B cell (primary cell): ENCODE measurements at regions not wholly inside any gene's neighbourhood (a gene's known extent, or its start where the extent isn't known, plus 50 kb on each side); places are given as distances from the start of the nearest gene placed in this dataset.

Experiments used
- ATAC-seq: fragments of 200-7000 bp; cut with Tn5 transposase; one replicate; pipeline ENCODE4 v1.10.0; 2021; ENCODE audit warnings: low read depth, mild to moderate bottlenecking, moderate number of reproducible peaks, moderate library complexity
- CTCF ChIA-PET: fragments of 350-600 bp; sonication (Branson Sonifier 250); formaldehyde crosslinking; loops from one replicate; lab custom pipeline; 2021; ENCODE audit warnings: antibody characterized with exemption, inconsistent platforms; lab: Charles Lee
- POLR2A ChIA-PET: fragments of 350-600 bp; sonication (Branson Sonifier 250); formaldehyde crosslinking; loops from one replicate; lab custom pipeline; 2021; ENCODE audit warnings: antibody characterized with exemption; lab: Charles Lee
- DNase-seq: peaks from one replicate; pipeline ENCODE4 v3.0.0; 2013
- H2AFZ ChIP-seq: 2 replicates; pipeline ENCODE4 v1.6.1; 2012; ENCODE audit warnings: mild to moderate bottlenecking, low read depth, low read length; ENCODE audit not compliant: insufficient read depth, poor library complexity, severe bottlenecking
- H3K27ac ChIP-seq, 2 donors: 1 replicate in 1 of 2; 2 replicates in 1 of 2; pipeline ENCODE4 v1.5.1; 2012 to 2013; ENCODE audit warnings: low read length in 2 of 2, mild to moderate bottlenecking in 2 of 2, moderate library complexity in 1 of 2
- H3K27me3 ChIP-seq, 4 experiments: fragments of 200-600 bp in 1 of 4; sonication (generic) in 1 of 4; replicated peaks in 1 of 4; 1 replicate in 2 of 4; 2 replicates in 2 of 4; pipeline versions ENCODE4 v1.6.1 to v1.7.0; 2013 to 2016; ENCODE audit warnings: low read length in 3 of 4, mild to moderate bottlenecking in 2 of 4, mixed read lengths in 1 of 4, moderate library complexity in 1 of 4; ENCODE audit not compliant: insufficient read depth in 4 of 4, control insufficient read depth in 3 of 4; ENCODE audit errors: control extremely low read depth in 1 of 4
- H3K36me3 ChIP-seq, 2 experiments: replicated peaks in 1 of 2; 1 replicate in 1 of 2; 2 replicates in 1 of 2; pipeline versions ENCODE4 v1.6.1 to v1.7.1; 2013; ENCODE audit warnings: low read length in 1 of 2; ENCODE audit not compliant: insufficient read depth in 2 of 2, control insufficient read depth in 1 of 2; ENCODE audit errors: control extremely low read depth in 1 of 2, extremely low read depth in 1 of 2
- H3K4me1 ChIP-seq, 2 donors: fragments of 200-600 bp in 1 of 2; sonication (generic) in 1 of 2; 1 replicate in 1 of 2; 2 replicates in 1 of 2; pipeline versions ENCODE4 v1.5.1 to v1.6.1; 2013 to 2017; ENCODE audit warnings: low read length in 2 of 2; ENCODE audit not compliant: control insufficient read depth in 2 of 2, insufficient read depth in 2 of 2
- H3K4me2 ChIP-seq: replicated peaks from 2 replicates; pipeline ENCODE3; 2012; ENCODE audit warnings: mild to moderate bottlenecking, low read depth, low read length; ENCODE audit not compliant: poor library complexity, severe bottlenecking
- H3K4me3 ChIP-seq, 5 experiments: fragments of 200-600 bp in 1 of 5; sonication (generic) in 1 of 5; 1 replicate in 3 of 5; 2 replicates in 2 of 5; pipeline versions ENCODE4 v1.5.1 to v1.7.0; 2011 to 2016; ENCODE audit warnings: low read length in 4 of 5, mild to moderate bottlenecking in 4 of 5, low read depth in 2 of 5, control low read depth in 1 of 5, moderate library complexity in 1 of 5; ENCODE audit not compliant: insufficient read depth in 1 of 5; ENCODE audit errors: control extremely low read depth in 1 of 5, extremely low read depth in 1 of 5
- H3K79me2 ChIP-seq: fragments of 200-600 bp; sonication (generic); one replicate; pipeline ENCODE4 v1.6.0; 2016; ENCODE audit warnings: low read length; ENCODE audit not compliant: control insufficient read depth, insufficient read depth
- H3K9ac ChIP-seq: fragments of 200-600 bp; sonication (generic); 2 replicates; pipeline ENCODE4 v1.6.1; 2017; ENCODE audit warnings: mild to moderate bottlenecking, low read length, moderate library complexity
- H3K9me3 ChIP-seq, 3 donors: one replicate each; pipeline versions ENCODE4 v1.6.1 to v1.7.1; 2013; ENCODE audit warnings: low read length in 2 of 3; ENCODE audit not compliant: control insufficient read depth in 2 of 3, insufficient read depth in 1 of 3; ENCODE audit errors: control extremely low read depth in 1 of 3
- H4K20me1 ChIP-seq: 2 replicates; pipeline ENCODE4 v1.6.0; 2012; ENCODE audit warnings: mild to moderate bottlenecking, low read length; ENCODE audit not compliant: insufficient read depth, control insufficient read depth, poor library complexity, severe bottlenecking
- H3K27ac Mint-ChIP-seq: one replicate; pipeline ENCODE4 v1.8.0; 2021; ENCODE audit warnings: mixed read lengths
- H3K27me3 Mint-ChIP-seq: one replicate; pipeline ENCODE4 v1.8.0; 2021; ENCODE audit warnings: mixed read lengths
- H3K4me1 Mint-ChIP-seq: one replicate; pipeline ENCODE4 v1.8.0; 2021; ENCODE audit warnings: mixed read lengths
- H3K4me3 Mint-ChIP-seq: one replicate; pipeline ENCODE4 v1.8.0; 2021; ENCODE audit warnings: mixed read lengths
- H3K9me3 Mint-ChIP-seq: one replicate; pipeline ENCODE4 v1.8.0; 2022; ENCODE audit warnings: mixed read lengths; ENCODE audit not compliant: insufficient read depth
- CTCF ChIP-seq: fragments of 200-600 bp; IDR thresholded peaks from one replicate; pipeline ENCODE4 v1.8.0; 2022; ENCODE audit warnings: antibody characterized with exemption, mild to moderate bottlenecking
- EZH2 ChIP-seq: IDR thresholded peaks from 2 replicates; pipeline ENCODE4 v1.6.1; 2012; ENCODE audit warnings: borderline replicate concordance, low read depth, mild to moderate bottlenecking, moderate library complexity, low read length; ENCODE audit not compliant: insufficient read depth, poor library complexity, severe bottlenecking
- WGBS: methylation state at CpG from one replicate; pipeline ENCODE4 v1.1.5; 2013; ENCODE audit warnings: missing lambda C conversion rate; ENCODE audit not compliant: insufficient coverage; 5-methylcytosine and 5-hydroxymethylcytosine counted together
- intact Hi-C: fragments of 100-400 bp; cut with micrococcal nuclease; formaldehyde crosslinking; loops from one replicate; pipeline ENCODE4 v1.10.0; 2022

- H3K4me1 ChIP-seq, result no peaks in the 10 kb centered on the region
- CTCF ChIA-PET, result no interaction called here
Measured at GRCh38 chr10:21095073-21095472, 198.0 kb upstream of the NEBL start.

More at GRCh38 chr10:21095073-21095472, 198.0 kb upstream of the NEBL start:
- no peaks in the 10 kb centered on the region for H3K9me3 ChIP-seq
- H3K36me3 ChIP-seq, result no peaks in the 10 kb centered on the region
- DNase-seq (no peak), ATAC-seq (no peak)
- no peaks in the 10 kb centered on the region for H3K27me3 Mint-ChIP-seq
- H3K9me3 Mint-ChIP-seq, result no peaks in the 10 kb centered on the region
- H3K4me1 Mint-ChIP-seq, result no peaks in the 10 kb centered on the region
- H3K27me3 ChIP-seq, result no peaks in the 10 kb centered on the region
- intact Hi-C loops, result no loop called here
- H2AFZ ChIP-seq, result no peak overlapping the region
- no peak overlapping the region for H3K27ac Mint-ChIP-seq
- no peak overlapping the region for H3K4me3 Mint-ChIP-seq
- no peaks in the 10 kb centered on the region for H3K79me2 ChIP-seq
- no peak for TF ChIP-seq CTCF
- no peak for TF ChIP-seq EZH2
- POLR2A ChIA-PET, result no interaction called here
- no peak overlapping the region for H3K9ac ChIP-seq
- H4K20me1 ChIP-seq, result no peaks in the 10 kb centered on the region
- no peak overlapping the region for H3K4me2 ChIP-seq
- no peak overlapping the region for H3K4me3 ChIP-seq
- no peak overlapping the region for H3K27ac ChIP-seq
- 86% methylated on average over 2 of the region's 3 CpGs for WGBS
